GM12891 (cell line): ENCODE measurements at regions not wholly inside any gene's neighbourhood (a gene's known extent, or its start where the extent isn't known, plus 50 kb on each side); places are given as distances from the start of the nearest gene placed in this dataset.

ENCODE experiments used
- DNase-seq: peaks from one replicate; pipeline ENCODE4 v3.0.0; 2011; ENCODE audit warnings: low spot score; ENCODE audit not compliant: insufficient read length
- FAIRE-seq: peaks from 2 replicates; lab custom pipeline; 2011; peaks lifted over from hg19 to GRCh38; lab: Jason Lieb, UNC
- PAX5 ChIP-seq: IDR thresholded peaks from 2 replicates; pipeline ENCODE4 v1.6.1; 2011; ENCODE audit warnings: low read length, moderate library complexity, mild to moderate bottlenecking; ENCODE audit not compliant: insufficient read depth, severe bottlenecking
- POLR2A ChIP-seq: IDR thresholded peaks from 2 replicates; pipeline ENCODE4 v1.6.1; 2011; ENCODE audit warnings: low read depth, low read length, control low read depth
- POLR2AphosphoS5 ChIP-seq: IDR thresholded peaks from 2 replicates; pipeline ENCODE4 v1.6.1; 2011; ENCODE audit warnings: low read depth, low read length, control low read depth
- POU2F2 ChIP-seq: IDR thresholded peaks from 2 replicates; pipeline ENCODE4 v1.6.1; 2011; ENCODE audit warnings: low read depth, mild to moderate bottlenecking, control low read depth, low read length, moderate library complexity
- SPI1 ChIP-seq: IDR thresholded peaks from 2 replicates; pipeline ENCODE4 v1.6.1; 2011; ENCODE audit warnings: low read depth, low read length, control low read depth
- TAF1 ChIP-seq: IDR thresholded peaks from 2 replicates; pipeline ENCODE4 v1.6.1; 2011; ENCODE audit warnings: low read depth, low read length, control low read depth

- FAIRE-seq, result no peak
- TF ChIP-seq PAX5, result no peak
- no peak for TF ChIP-seq POLR2A
- TF ChIP-seq POU2F2, result no peak
- TF ChIP-seq TAF1, result no peak
- TF ChIP-seq POLR2AphosphoS5, result no peak
- no peak for TF ChIP-seq SPI1
- no peak for DNase-seq
Observed at GRCh38 chr20:19849341-19850197, 91.5 kb downstream of the RIN2 start.

- FAIRE-seq (no peak), DNase-seq (no peak)
- TF ChIP-seq PAX5 (no peak), POU2F2 (no peak), POLR2A (no peak), SPI1 (no peak), TAF1 (no peak), POLR2AphosphoS5 (no peak)
Observed at GRCh38 chr20:19850198-19850533, 92.1 kb downstream of the RIN2 start.

DNA sequence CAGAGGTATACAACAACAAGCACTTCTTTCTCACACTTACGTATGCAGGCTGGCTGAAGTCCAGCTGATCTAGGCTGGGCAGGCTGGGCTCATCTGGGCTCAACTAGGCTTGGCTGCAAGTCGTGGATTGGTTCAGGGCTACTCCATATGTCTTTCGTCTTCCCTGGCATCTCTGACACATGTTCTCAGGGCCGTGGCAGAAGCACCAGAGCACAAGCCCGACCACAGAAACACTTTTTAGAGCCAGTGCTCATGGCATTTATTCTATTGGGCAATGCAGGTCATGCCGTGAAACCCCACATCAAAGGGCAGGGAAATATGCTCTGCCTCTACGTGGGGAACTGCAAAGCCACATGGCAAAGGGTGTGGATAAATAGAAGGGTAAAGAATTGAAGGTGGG is 93.8 kb downstream of the RIN2 start:
- FAIRE-seq, result no peak
- TF ChIP-seq TAF1, result no peak
- no peak for TF ChIP-seq PAX5
- TF ChIP-seq SPI1, result no peak
- no peak for TF ChIP-seq POLR2A
- no peak for TF ChIP-seq POLR2AphosphoS5
- TF ChIP-seq POU2F2, result no peak
- DNase-seq, result no peak

- no peak for DNase-seq
Observed at GRCh38 chr20:19855416-19855815, 97.4 kb downstream of the RIN2 start.

GRCh38 chr20:19858466-19859371 is 100.7 kb downstream of the RIN2 start:
- DNase-seq (no peak), FAIRE-seq (no peak)
- no peak for TF ChIP-seq POLR2AphosphoS5
- TF ChIP-seq POLR2A, result no peak
- no peak for TF ChIP-seq SPI1
- no peak for TF ChIP-seq POU2F2
- no peak for TF ChIP-seq TAF1
- TF ChIP-seq PAX5, result no peak

More at GRCh38 chr20:19855416-19855815, 97.4 kb downstream of the RIN2 start:
- no peak for TF ChIP-seq POLR2AphosphoS5
- TF ChIP-seq POU2F2, result no peak
- TF ChIP-seq POLR2A, result no peak
- no peak for TF ChIP-seq PAX5
- TF ChIP-seq SPI1, result no peak
- TF ChIP-seq TAF1, result no peak
- FAIRE-seq, result no peak

- DNase-seq (no peak), FAIRE-seq (no peak)
- no peak for TF ChIP-seq PAX5
- TF ChIP-seq TAF1, result no peak
- no peak for TF ChIP-seq SPI1
- no peak for TF ChIP-seq POLR2A
- no peak for TF ChIP-seq POLR2AphosphoS5
- TF ChIP-seq POU2F2, result no peak
Observed at GRCh38 chr20:19859444-19859843, 101.4 kb downstream of the RIN2 start.

GRCh38 chr20:19860737-19861136 is 102.7 kb downstream of the RIN2 start:
- DNase-seq (no peak), FAIRE-seq (no peak)
- TF ChIP-seq POLR2AphosphoS5 (no peak), SPI1 (no peak), PAX5 (no peak), POU2F2 (no peak), TAF1 (no peak), POLR2A (no peak)

- FAIRE-seq (no peak), DNase-seq (no peak)
- TF ChIP-seq SPI1, result no peak
Observed at GRCh38 chr20:19861147-19861759, 103.2 kb downstream of the RIN2 start.

- FAIRE-seq, result no peak
- TF ChIP-seq POLR2A (no peak), POLR2AphosphoS5 (no peak)
- no peak for DNase-seq
Observed at GRCh38 chr20:19864130-19864529, 106.1 kb downstream of the RIN2 start.
